GM18867 (cell line): ENCODE measurements at regions not wholly inside any gene's neighbourhood (a gene's known extent, or its start where the extent isn't known, plus 50 kb on each side); places are given as distances from the start of the nearest gene placed in this dataset.
"Not testable (repeated sequence)": the region's sequence is repeated elsewhere in the genome, so short reads cannot be mapped to it uniquely, and the experiment has no call there.

Experiments
- ATAC-seq: cut with Tn5 transposase; IDR thresholded peaks from one replicate; pipeline ENCODE4 v1.9.1; 2021; ENCODE audit warnings: mild to moderate bottlenecking, moderate library complexity; ENCODE audit not compliant: unreplicated experiment

DNA sequence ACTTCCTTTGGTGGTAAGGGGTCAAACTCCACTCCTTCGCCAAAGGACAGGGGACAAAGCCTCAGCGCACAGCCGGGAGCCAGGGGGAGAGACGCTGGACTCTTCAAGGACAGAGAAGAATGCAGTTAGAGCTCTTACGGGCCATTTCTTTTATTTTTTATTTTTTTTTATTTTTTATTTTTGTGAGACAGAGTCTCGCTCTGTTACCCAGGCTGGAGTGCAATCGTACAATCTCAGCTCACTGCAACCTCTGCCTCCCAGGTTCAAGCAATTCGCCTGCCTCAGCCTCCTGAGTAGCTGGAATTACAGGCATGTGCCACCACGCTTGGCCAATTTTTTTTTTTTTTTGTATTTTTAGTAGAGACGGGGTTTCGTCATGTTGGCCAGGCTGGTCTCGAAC is 93.2 kb upstream of the RPH3AL start, which contains the start of gene RFLNB:
Gene RFLNB, minus strand, starts transcription at position 101 of the 400 bp plus-strand sequence.
- ATAC-seq: not testable (repeated sequence)

DNA sequence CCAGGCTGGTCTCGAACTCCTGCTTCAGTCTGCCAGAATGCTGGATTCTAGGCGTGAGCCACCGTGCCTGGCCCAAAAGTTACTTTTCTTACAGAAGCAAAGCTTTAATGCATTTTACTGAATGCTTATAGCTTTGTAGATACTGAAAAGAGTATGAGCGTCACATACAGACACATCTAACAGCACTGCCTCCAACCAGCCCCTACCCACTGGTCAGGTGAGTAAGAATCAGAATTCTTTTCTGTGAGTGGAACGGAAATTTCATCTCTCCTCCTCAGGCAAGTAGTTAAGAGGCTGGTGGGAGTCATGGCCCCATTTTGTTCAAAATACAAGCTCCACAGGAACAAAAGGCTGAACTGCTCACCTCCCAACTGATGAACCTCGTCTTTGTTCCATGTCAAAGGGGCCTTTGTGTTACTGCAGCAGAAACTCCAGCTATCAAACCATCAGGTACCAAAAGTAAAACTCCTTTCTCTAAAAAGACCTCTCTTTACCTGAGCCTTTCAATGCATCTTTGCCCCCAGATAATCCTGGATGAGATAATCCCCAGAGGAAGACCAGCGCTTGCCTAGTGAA is 92.4 kb upstream of the RPH3AL start:
- ATAC-seq: no peak

DNA sequence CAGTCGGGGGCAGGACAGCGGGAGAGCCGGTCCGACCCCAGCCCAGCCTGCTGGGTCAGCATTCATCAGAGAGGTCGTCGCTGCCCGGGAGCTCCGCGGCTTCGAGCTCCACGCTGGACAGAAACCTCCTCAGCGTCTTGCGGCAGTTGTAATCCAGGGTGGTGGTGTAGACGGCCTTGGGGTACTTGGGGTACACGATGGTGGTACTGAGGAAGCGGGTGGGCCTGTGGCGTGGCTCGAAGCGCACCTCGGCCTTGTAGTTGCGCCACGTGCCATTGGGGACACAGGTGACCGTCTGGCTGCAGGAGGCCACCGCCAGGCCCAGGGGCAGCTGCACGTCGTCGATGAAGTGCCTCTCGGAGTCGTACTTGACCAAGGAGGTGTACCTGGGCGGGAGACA is 90.5 kb upstream of the RPH3AL start:
- no peak for ATAC-seq

DNA sequence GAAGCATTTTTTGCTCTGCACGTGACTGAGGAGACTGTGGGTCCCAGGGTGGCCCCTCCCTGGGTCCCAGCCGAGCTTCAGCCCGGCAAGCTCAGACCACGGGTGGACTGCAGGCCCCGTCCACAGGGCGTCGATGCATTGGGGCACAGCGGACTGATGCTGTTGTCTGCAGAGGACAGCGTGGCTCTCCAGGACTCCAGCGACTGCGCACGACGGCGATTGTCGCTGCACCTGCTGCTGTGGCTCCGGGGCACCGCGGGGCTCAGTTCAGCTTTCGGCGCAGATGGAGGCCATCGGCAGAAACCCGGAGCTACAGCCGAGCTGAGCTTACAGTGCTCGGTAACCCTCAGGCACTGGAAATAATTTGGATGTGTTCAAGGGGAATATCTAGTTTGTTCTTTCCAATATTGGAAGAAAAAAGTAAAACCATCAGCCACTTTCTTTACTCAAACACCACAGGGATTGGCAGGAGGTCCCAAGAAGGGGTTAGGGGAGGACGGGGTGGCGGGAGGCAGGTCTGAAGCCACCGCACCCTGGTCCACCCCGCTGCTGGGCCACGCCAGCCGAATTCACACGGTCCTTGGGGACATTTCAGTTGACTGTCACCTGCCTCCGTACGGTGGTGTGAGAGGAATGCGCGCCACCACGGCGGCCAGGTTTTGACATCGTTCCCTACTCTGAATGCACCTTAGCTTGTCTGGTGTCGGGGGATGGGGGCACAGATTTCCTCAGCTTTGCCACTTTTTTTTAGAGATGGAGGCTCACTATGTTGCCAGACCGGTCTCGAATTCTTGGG is 88.7 kb upstream of the RPH3AL start:
- no peak for ATAC-seq

DNA sequence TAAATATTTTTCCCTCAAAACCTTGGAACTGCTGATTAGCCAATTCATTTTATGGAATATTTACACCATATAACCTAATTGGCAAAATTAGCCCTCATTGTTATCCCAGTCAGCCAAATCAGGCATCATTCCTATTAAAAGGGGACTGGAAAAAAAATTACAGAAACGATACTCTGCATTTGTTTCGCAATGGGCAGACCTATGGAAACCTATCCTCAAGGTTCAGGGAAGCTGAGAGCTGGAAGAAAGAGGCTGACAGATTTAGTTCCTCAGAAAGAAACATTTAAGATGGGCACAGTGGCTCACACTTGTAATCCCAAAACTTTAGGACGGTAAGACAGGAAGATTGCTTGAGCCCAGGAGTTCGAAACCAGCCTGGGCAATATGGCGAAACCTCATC is 85.6 kb upstream of the RPH3AL start:
- no peak for ATAC-seq

DNA sequence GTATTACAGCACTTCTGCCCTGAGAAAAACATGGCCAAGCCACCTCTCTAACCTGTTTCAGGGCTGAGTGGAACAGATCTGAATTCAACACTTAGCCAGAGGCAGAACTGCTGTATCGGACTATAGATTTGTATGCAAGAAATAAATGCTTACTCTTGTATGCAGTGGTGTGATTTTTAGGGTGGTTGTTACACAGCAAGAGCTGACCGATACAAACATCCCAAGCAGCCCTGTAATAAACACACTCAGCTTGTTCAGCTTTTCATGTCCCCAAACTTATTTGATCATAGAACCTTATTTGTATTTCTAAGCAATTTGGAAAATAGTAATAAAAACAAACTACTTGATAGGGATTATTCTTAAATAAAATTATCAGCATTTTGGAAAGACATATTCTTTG is 84.9 kb upstream of the RPH3AL start:
- ATAC-seq: no peak

DNA sequence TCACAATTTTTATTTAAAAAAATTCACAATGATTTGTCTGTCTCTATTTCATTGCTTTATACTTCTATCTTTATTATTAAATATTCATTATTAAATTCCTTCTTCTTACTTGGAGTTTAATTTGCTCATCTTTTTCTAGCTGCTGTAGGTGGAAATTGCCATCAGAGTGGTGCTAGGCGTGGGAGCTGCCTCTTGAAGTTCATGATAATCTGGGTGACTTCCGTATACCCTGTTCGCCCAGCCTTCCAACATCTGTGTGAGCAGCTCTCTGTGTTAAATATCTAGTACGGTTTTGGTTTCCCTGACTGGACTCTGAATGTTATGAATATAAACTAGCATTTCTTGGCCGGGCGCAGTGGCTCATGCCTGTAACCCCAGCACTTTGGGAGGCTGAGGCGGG is 84.0 kb upstream of the RPH3AL start:
- no peak for ATAC-seq

DNA sequence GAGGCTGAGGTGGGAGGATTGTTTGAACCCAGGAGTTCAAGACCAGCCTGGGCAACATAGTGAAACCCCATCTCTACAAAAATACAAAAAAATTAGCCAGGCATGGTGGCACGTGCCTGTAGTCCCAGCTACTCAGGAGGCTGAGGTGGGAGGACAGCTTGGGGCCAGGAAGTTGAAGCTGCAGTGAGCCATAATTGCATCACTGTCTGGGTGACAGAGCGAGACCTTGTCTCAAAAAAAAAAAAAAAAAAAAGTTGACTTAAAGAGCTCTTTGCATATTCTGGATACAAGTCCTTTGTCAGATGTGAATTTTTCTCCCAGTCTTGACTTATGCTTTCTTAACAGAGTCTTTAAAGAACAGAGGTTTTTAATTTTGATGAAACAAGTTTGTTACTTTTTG is 79.9 kb upstream of the RPH3AL start:
- not testable (repeated sequence) for ATAC-seq

DNA sequence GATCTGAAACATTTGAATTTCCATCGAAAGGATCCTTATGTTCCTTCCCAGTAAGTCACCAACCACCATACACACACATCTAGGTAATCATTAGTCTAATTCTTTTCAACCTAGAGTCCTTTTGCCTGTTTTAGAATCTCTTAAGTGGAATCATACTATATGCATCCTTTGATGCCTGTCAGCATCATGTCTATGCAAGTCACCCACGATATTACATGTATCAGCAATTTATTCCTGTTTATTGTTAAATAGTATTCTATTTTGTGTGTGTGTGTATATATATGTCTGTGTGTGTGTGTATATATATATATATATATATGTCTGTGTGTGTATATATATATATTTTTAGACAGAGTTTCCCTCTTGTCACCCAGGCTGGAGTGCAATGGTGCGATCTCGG is 78.9 kb upstream of the RPH3AL start:
- no peak for ATAC-seq

DNA sequence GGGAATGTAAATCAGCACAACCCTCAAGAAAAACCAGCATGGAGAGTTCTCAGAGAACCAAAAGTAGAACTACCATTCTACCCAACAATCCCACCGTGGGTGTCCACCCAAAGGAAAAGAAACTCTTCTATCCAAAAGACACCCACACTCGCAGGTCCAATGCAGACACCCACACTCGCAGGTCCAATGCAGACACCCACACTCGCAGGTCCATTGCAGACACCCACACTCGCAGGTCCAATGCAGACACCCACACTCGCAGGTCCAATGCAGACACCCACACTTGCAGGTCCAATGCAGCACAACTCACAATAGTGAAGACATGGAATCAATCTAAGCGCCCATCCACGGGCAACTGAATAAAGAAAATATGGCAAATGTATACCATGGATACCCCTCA is 77.0 kb upstream of the RPH3AL start:
- ATAC-seq: no peak

DNA sequence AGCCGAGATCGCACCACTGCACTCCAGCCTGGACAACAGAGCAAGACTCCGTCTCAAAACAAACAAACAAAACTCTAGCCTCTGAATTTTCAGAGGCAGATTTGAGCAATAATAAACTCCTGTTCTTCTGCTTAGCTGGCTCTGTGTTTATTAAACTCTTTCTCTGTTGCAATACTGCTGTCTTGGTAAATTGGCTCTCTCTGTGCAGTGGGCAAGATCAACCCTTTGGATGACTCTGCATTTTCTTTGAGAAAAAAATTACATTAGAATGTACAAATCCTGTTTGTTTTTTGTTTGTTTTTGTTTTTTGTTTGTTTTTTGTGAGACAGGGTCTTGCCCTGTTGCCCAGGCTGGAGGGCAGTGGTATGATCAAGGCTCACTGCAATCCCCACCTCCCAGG is 75.8 kb upstream of the RPH3AL start:
- ATAC-seq: no peak

DNA sequence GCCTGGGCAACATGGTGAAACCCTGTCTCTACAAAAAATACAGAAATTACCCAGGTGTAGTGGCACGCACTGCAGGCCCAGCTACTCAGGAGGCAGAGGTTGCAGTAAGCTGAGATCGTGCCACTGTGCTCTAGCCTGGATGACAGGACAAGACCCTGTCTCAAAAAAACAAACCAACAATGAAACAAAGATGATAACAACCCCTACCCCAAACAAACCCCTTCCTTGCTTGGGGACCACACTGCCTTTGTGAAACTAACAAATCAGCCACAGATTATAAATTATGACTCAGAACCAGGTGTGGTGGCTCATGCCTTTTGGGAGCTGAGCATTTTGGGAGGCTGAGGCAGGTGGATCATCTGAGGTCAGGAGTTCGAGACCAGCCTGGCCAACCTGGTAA is 75.3 kb upstream of the RPH3AL start:
- no peak for ATAC-seq

DNA sequence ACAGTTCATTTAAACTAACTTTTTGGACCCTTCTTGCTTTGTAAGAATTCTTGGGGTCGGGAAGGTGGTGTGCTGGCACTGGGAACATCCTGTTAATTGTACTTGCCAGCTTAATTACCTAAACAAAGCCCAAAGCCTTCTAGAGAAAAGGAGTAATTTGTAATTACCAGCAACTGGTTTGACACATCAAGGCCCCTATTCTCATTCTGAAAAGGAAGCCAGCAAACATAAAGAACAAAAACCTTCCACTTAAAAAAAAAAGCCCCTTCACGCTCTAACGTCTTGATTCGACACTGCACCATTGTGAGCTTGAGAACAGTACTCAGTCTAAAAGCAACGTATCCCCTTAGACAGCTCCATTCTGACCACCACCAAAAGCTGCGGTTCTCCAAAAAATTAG is 74.7 kb upstream of the RPH3AL start:
- no peak for ATAC-seq

DNA sequence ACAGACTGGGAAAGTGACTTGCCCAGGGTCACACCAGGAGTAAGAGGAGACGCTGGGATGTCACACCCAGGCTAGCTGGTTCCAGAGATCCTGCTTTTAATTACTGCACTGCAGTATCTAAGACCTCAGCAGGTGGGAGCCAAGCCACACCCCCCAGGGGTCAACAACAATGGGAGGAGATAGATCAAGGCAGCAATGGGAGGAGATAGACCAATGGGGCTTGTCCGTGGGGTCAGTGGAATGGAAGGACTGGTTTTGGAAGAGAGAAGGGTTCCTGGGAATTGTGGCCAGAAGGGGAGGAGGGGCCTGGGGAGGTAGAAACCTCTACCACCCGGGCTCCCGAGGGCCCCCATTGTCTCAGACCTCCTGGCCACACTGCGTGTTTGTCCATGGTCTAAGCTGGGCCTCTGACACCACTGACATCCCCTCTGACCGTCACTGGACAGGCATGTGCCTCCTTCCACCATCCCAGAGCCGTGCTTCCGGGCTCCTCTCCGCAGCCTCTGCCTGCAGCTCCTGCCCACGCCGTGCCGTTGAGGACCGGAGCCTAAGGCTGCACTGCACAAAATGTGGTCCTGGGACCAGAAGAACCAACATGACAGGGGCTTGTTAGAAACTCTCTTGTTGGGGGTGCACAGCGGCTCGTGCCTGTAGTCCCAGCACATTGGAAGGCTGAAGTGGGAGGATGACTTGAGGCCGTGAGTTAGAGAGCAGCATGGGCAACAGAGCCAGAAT is 69.8 kb upstream of the RPH3AL start:
- ATAC-seq: no peak

DNA sequence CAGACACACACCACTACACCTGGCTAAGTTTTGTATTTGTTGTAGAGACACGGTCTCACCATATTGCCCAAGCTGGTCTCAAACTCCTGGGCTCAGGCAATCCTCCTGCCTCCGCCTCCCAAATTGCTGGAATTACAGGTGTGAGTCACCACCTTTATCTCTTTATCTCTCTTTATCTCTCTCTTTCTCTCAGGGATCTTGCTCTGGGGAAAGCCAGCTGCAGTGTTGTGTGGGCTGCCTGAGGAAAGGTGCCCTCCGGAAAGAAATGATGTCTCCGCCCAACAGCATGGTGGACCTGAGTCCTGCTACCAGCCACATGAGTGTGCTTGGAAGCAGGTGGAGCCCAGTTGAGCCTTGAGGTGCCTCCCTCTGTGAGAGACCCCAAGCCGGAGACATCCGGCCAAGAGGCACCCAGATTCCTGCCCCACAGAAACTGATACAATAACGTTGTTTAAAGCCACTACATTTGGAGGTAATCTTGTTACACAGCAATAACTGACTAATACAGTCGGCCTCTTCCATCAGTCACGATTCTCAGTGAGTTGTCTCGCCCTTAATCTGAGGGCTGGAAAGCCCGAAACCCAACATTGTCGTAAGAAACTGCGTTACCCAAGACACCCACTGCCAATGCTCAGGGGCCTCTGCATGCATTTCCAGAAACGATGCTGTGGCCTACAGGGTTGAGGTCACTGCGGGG is 68.0 kb upstream of the RPH3AL start:
- ATAC-seq: no peak

DNA sequence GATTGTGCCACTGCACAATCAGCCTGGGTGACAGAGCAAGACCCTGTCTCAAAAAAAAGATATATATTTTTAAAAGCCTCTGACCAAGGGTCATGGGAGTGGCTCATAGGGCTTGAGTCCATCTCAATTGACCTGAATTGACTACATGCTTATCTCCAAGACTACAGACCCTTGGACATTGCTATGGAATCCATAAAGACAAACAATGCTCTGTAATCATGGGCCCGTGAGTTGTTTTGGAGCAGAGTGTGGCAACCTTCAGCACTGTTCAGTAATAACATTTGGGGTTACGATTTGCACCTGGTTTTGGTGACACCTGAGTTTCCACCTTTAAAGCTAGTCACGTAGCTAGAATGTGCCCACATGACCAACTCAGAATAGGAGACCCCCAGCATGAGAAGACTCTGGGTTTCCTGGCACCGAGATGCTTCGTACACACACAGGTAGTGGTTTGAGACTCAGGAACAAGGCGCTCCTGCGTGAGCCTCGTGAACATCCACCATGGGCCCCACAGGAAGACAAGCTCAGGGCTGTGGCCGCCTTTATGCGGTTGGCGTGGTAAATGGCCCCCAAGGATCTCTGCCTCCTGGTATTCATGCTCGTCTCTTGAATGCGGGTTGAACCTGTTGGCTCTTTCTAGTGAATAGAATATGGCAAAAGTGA is 66.6 kb upstream of the RPH3AL start:
- no peak for ATAC-seq

DNA sequence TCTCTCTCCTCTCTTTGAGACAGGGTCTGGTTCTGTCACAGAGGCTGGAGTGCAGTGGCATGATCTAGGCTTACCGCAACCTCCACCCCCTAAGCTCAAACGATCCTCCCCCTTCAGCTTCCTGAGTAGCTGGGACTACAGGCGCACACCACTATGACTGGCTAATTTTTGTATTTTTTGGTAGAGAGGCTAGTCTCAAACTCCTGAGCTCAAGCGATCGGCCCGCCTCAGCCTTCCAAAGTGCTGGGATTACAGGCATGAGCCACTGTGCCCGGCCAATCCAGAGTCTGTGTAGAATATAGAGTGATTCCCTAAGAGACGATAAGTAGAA is 65.8 kb upstream of the RPH3AL start:
- ATAC-seq: no peak

DNA sequence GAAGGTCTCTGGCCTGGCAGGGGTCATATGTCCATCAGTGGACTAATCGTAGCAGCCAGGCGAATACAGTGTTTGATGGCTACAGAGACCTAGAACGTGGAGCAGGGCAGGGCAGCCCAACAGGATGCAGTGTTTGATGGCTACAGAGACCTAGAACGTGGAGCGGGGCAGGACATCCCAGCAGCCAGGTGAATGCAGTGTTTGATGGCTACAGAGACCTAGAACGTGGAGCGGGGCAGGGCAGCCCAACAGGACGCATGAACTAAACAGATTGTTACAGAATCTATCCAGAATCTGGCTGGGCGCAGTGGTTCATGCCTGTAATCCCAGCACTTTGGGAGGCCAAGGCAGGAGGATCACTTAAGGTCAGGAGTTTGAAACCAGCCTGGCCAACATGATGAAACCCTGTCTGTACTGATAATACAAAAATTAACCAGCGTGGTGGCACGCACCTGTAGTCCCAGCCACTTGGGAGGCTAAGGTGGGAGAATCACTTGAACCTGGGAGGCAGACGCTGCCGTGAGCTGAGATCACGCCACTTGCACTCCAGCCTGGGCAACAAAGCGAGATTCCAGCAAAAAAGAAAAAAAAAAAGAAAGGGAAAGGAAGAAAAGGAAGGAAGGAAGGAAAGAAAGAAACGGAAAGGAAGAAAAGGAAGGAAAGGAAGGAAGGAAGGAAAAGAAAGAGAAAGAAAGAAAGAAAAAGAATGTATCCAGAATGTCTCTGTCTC is 65.2 kb upstream of the RPH3AL start:
- no peak for ATAC-seq

DNA sequence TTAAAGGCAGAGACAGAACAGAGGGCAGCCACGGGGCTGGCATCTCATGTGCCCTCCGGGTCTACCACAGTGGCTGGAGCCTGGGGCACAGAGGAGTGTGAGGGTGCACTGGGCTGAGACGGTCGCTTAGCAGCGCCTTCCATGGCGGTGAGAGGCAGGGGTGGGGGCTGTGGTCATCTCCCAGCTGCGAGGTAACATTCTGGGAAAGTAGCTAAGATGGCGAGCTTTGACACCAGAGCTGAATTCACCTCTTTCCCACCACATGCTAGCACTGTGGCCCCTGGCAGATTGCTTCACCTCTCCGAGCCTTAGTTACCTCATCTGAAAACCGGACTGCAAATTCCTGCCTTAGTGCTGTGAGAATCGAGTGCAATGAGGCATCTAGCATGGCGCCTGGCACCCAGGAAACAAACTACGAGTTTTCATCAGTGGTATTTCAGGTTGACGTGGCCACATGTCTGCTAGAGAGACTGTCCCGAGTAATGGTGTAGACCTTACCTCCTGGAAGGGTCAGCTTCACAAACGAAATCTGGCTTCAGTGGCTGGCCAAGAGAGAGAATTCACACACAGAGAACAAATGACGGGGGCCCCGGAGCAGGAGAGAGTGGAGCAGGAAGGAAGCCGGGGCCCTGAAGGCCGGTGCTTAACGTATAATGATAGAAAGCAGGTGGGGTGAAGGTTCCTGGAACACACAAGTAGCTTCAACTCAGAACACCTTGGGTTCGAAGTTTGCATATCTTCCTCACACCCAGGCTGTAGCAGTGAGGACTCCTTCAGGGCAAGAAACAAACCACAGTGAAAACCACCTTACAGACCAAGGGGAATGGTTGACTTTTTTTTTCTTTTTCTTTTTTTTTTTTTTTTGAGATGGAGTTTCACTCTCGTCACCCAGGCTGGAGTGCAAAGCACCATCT is 63.9 kb upstream of the RPH3AL start:
- ATAC-seq: peak; percentile 82
